ENCODE measurements at regions not wholly inside any gene's neighbourhood (a gene's known extent, or its start where the extent isn't known, plus 50 kb on each side); places are given as distances from the start of the nearest gene placed in this dataset.

- Mint-ChIP-seq H3K4me1 (no peaks in the 10 kb centered on the region), H3K27ac (no peak overlapping the region), H3K4me3 (no peak overlapping the region), H3K36me3 (no peaks in the 10 kb centered on the region), H3K9me3 (peaks cover 3% of the 10 kb centered on the region), H3K27me3 (ENCODE audit: low read depth) (peaks cover 21% of the 10 kb centered on the region)
- DNase-seq (ENCODE audit: low spot score in 2 of 2, unreplicated experiment in 2 of 2), result no peak
- no peak for TF ChIP-seq CTCF (IDR thresholded peaks at IDR 0.05; ENCODE audit: unreplicated experiment)
These were observed 52.8 kb upstream of the STUM start for GRCh38 chr1:226495716-226496115.

GRCh38 chr1:226496453-226497015 lies 52.0 kb upstream of the STUM start:
- DNase-seq (ENCODE audit: low spot score in 2 of 2, unreplicated experiment in 2 of 2), result no peak
- no peaks in the 10 kb centered on the region for H3K4me1 Mint-ChIP-seq
- peaks cover 9% of the 10 kb centered on the region for H3K9me3 Mint-ChIP-seq
- H3K36me3 Mint-ChIP-seq, result no peaks in the 10 kb centered on the region
- H3K27me3 Mint-ChIP-seq (ENCODE audit: low read depth), result peaks cover 29% of the 10 kb centered on the region
- H3K4me3 Mint-ChIP-seq, result no peak overlapping the region
- TF ChIP-seq CTCF (IDR thresholded peaks at IDR 0.05; ENCODE audit: unreplicated experiment), result no peak
- no peak overlapping the region for H3K27ac Mint-ChIP-seq

- Mint-ChIP-seq H3K4me1 (no peaks in the 10 kb centered on the region), H3K27ac (no peak overlapping the region), H3K9me3 (peaks cover 9% of the 10 kb centered on the region), H3K36me3 (no peaks in the 10 kb centered on the region), H3K27me3 (ENCODE audit: low read depth) (peaks cover 37% of the 10 kb centered on the region), H3K4me3 (no peak overlapping the region)
- no peak for DNase-seq (ENCODE audit: low spot score in 2 of 2, unreplicated experiment in 2 of 2)
- no peak for TF ChIP-seq CTCF (IDR thresholded peaks at IDR 0.05; ENCODE audit: unreplicated experiment)
These were observed 51.2 kb upstream of the STUM start for GRCh38 chr1:226497276-226497833.

- Mint-ChIP-seq H3K27me3 (ENCODE audit: low read depth) (peaks cover 45% of the 10 kb centered on the region), H3K4me3 (no peak overlapping the region), H3K36me3 (no peaks in the 10 kb centered on the region), H3K27ac (no peak overlapping the region), H3K9me3 (peaks cover 9% of the 10 kb centered on the region), H3K4me1 (no peaks in the 10 kb centered on the region)
- DNase-seq (ENCODE audit: low spot score in 2 of 2, unreplicated experiment in 2 of 2), result no peak
- no peak for TF ChIP-seq CTCF (IDR thresholded peaks at IDR 0.05; ENCODE audit: unreplicated experiment)
These were observed 50.4 kb upstream of the STUM start for GRCh38 chr1:226497991-226498639.

- H3K27ac Mint-ChIP-seq, result no peak overlapping the region
- no peak for DNase-seq (ENCODE audit: low spot score in 2 of 2, unreplicated experiment in 2 of 2)
- H3K4me1 Mint-ChIP-seq, result no peaks in the 10 kb centered on the region
- H3K4me3 Mint-ChIP-seq, result no peak overlapping the region
- peaks cover 11% of the 10 kb centered on the region for H3K9me3 Mint-ChIP-seq
- H3K27me3 Mint-ChIP-seq (ENCODE audit: low read depth), result peaks cover 49% of the 10 kb centered on the region
- TF ChIP-seq CTCF (IDR thresholded peaks at IDR 0.05; ENCODE audit: unreplicated experiment), result no peak
- no peaks in the 10 kb centered on the region for H3K36me3 Mint-ChIP-seq
These were observed 49.9 kb upstream of the STUM start for GRCh38 chr1:226498640-226499008.
